WTC11 (cell line): ENCODE measurements at regions not wholly inside any gene's neighbourhood (a gene's known extent, or its start where the extent isn't known, plus 50 kb on each side); places are given as distances from the start of the nearest gene placed in this dataset.

Source experiments
- ATAC-seq: fragments of 200-7000 bp; cut with Tn5 transposase; 2 replicates; pipeline ENCODE4 v1.10.0; 2021; ENCODE audit warnings: mild to moderate bottlenecking, moderate library complexity
- CTCF ChIA-PET: fragments of 300-600 bp; sonication (Branson Sonifier 250); formaldehyde crosslinking; loops from one replicate; lab custom pipeline; 2021; ENCODE audit warnings: antibody characterized with exemption; lab: Charles Lee
- POLR2A ChIA-PET: fragments of 350-600 bp; sonication (Branson Sonifier 250); formaldehyde crosslinking; loops from one replicate; lab custom pipeline; 2021; ENCODE audit warnings: antibody characterized with exemption; lab: Charles Lee
- DNase-seq: peaks from one replicate; pipeline ENCODE4 v3.0.0; 2021; ENCODE audit warnings: low spot score
- H3K27ac Mint-ChIP-seq: 2 replicates; pipeline ENCODE4 v1.8.0; 2021; ENCODE audit warnings: mixed read lengths
- H3K27me3 Mint-ChIP-seq: 2 replicates; pipeline ENCODE4 v1.8.0; 2021; ENCODE audit warnings: low read depth, mild to moderate bottlenecking, moderate library complexity, mixed read lengths
- H3K36me3 Mint-ChIP-seq: 2 replicates; pipeline ENCODE4 v1.8.0; 2021; ENCODE audit warnings: mixed read lengths
- H3K4me1 Mint-ChIP-seq: 2 replicates; pipeline ENCODE4 v1.8.0; 2022; ENCODE audit warnings: mixed read lengths
- H3K4me3 Mint-ChIP-seq: 2 replicates; pipeline ENCODE4 v1.8.0; 2021; ENCODE audit warnings: mild to moderate bottlenecking, moderate library complexity, mixed read lengths
- H3K9me3 Mint-ChIP-seq: 2 replicates; pipeline ENCODE4 v1.8.0; 2021; ENCODE audit warnings: mixed read lengths
- ATF1 ChIP-seq: sonication (generic); formaldehyde crosslinking; IDR thresholded peaks from 2 replicates; pipeline ENCODE4 v1.8.1; 2023; ENCODE audit warnings: mild to moderate bottlenecking, moderate library complexity, missing genetic modification reagents
- CBFB ChIP-seq: sonication (generic); formaldehyde crosslinking; IDR thresholded peaks from 2 replicates; pipeline ENCODE4 v1.8.1; 2022; ENCODE audit warnings: mild to moderate bottlenecking, low read depth, missing genetic modification reagents
- ELF4 ChIP-seq: sonication (generic); formaldehyde crosslinking; IDR thresholded peaks from 2 replicates; pipeline ENCODE4 v1.8.1; 2022; ENCODE audit warnings: low read depth, mild to moderate bottlenecking, moderate library complexity, missing genetic modification reagents
- EMX1 ChIP-seq: fragments of 250-450 bp; sonication (Bioruptor Pico); IDR thresholded peaks from 2 replicates; pipeline ENCODE4 v1.8.0; 2021; ENCODE audit warnings: mild to moderate bottlenecking
- FOXJ3 ChIP-seq: sonication (generic); formaldehyde crosslinking; IDR thresholded peaks from 2 replicates; pipeline ENCODE4 v1.9.0; 2021; ENCODE audit warnings: missing genetic modification reagents, mild to moderate bottlenecking, borderline replicate concordance
- FOXK1 ChIP-seq: sonication (generic); formaldehyde crosslinking; IDR thresholded peaks from 2 replicates; pipeline ENCODE4 v1.8.0; 2022; ENCODE audit warnings: mild to moderate bottlenecking, moderate library complexity, missing genetic modification reagents
- GABPB1 ChIP-seq: sonication (generic); formaldehyde crosslinking; IDR thresholded peaks from 2 replicates; pipeline ENCODE4 v1.8.1; 2023; ENCODE audit warnings: mild to moderate bottlenecking, missing genetic modification reagents
- IRF2 ChIP-seq: sonication (generic); formaldehyde crosslinking; IDR thresholded peaks from 2 replicates; pipeline ENCODE4 v1.8.0; 2022; ENCODE audit warnings: low read depth, missing genetic modification reagents, borderline replicate concordance
- OVOL2 ChIP-seq: fragments of 250-450 bp; sonication (Bioruptor Pico); IDR thresholded peaks from 2 replicates; pipeline ENCODE4 v1.9.0; 2021; ENCODE audit warnings: mild to moderate bottlenecking, borderline replicate concordance
- TP53 ChIP-seq: sonication (generic); formaldehyde crosslinking; IDR thresholded peaks from 2 replicates; pipeline ENCODE4 v1.8.1; 2023; ENCODE audit warnings: mild to moderate bottlenecking, missing genetic modification reagents
- ZNF138 ChIP-seq: sonication (generic); formaldehyde crosslinking; conservative IDR thresholded peaks from 2 replicates; pipeline ENCODE4 v1.8.1; 2022; ENCODE audit warnings: mild to moderate bottlenecking, moderate library complexity, missing genetic modification reagents
- TF ChIP-seq, protein P1 (sequence below): sonication (generic); formaldehyde crosslinking; IDR thresholded peaks from 2 replicates; pipeline ENCODE4 v1.8.1; 2023; ENCODE audit warnings: mild to moderate bottlenecking, missing genetic modification reagents, moderate library complexity
- TF ChIP-seq, protein P2 (sequence below): sonication (generic); formaldehyde crosslinking; IDR thresholded peaks from 2 replicates; pipeline ENCODE4 v1.8.0; 2023; ENCODE audit warnings: missing genetic modification reagents, mild to moderate bottlenecking, borderline replicate concordance
- TF ChIP-seq, protein P3 (sequence below): fragments of 250-450 bp; sonication (Bioruptor Pico); IDR thresholded peaks from 2 replicates; pipeline ENCODE4 v2.1.2; 2022; ENCODE audit warnings: mild to moderate bottlenecking, moderate library complexity
- TF ChIP-seq, protein P4 (sequence below): sonication (generic); formaldehyde crosslinking; IDR thresholded peaks from 2 replicates; pipeline ENCODE4 v1.8.1; 2022; ENCODE audit warnings: mild to moderate bottlenecking, missing genetic modification reagents, moderate library complexity, borderline replicate concordance
- TF ChIP-seq, protein P5 (sequence below): sonication (generic); formaldehyde crosslinking; IDR thresholded peaks from 2 replicates; pipeline ENCODE4 v1.8.1; 2022; ENCODE audit warnings: low read depth, missing genetic modification reagents, borderline replicate concordance
- TF ChIP-seq, protein P6 (sequence below): sonication (generic); formaldehyde crosslinking; conservative IDR thresholded peaks from 2 replicates; pipeline ENCODE4 v1.8.1; 2022; ENCODE audit warnings: mild to moderate bottlenecking, missing genetic modification reagents
- TF ChIP-seq, protein P7 (sequence below): sonication (generic); formaldehyde crosslinking; IDR thresholded peaks from 2 replicates; pipeline ENCODE4 v1.8.0; 2022; ENCODE audit warnings: mild to moderate bottlenecking, missing genetic modification reagents
- TF ChIP-seq, protein P8 (sequence below): fragments of 250-450 bp; sonication (Bioruptor Pico); IDR thresholded peaks from 2 replicates; pipeline ENCODE4 v1.9.0; 2021; ENCODE audit warnings: mild to moderate bottlenecking
- TF ChIP-seq, protein P9 (sequence below): sonication (generic); formaldehyde crosslinking; IDR thresholded peaks from 2 replicates; pipeline ENCODE4 v1.8.1; 2022; ENCODE audit warnings: missing genetic modification reagents, borderline replicate concordance

DNA sequence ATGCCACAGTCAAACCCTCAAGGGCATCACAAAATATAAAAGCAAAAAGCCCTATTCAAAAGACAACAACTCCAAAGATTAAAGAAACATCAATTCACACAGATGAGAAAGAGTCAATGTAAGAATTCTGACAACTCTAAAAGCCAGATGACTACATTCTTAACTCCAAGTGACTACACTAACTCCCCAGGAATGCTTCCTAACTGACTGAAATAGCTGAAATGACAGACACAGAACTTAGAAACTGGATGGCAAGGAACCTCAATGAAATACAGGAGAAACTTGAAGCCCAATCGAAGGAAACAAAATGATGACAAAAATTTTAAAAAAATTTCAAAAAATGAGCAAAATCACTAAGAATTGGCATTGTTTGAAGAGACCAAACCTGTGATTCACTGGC, 1047.6 kb upstream of the PCDH10 start (continued):
- TF ChIP-seq, protein P1, sequence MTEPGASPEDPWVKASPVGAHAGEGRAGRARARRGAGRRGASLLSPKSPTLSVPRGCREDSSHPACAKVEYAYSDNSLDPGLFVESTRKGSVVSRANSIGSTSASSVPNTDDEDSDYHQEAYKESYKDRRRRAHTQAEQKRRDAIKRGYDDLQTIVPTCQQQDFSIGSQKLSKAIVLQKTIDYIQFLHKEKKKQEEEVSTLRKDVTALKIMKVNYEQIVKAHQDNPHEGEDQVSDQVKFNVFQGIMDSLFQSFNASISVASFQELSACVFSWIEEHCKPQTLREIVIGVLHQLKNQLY = no peak
- TF ChIP-seq, all 79 proteins: peak for 0

DNA sequence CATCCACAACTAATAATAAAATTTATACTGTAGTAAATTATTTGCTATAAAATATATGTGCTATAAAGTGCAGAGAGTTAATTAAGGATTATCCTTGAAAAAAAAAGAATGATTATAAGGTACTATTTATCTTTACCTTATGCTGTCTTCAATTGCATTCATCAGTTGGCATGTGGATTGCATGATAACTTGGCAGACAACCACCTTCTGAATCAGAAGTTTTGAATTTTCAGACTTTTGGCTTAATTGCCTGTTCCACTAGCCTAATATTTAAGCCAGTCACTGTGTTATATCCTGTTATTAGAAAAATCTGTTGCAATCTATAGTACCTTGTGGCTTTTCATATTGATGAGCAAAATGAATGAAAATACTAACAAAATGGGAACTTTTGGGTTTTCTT, 1040.3 kb upstream of the PCDH10 start:
- TF ChIP-seq EMX1 (no peak), FOXK1 (no peak), GABPB1 (CRISPR knock-in tag) (no peak)
- TF ChIP-seq, protein P2, sequence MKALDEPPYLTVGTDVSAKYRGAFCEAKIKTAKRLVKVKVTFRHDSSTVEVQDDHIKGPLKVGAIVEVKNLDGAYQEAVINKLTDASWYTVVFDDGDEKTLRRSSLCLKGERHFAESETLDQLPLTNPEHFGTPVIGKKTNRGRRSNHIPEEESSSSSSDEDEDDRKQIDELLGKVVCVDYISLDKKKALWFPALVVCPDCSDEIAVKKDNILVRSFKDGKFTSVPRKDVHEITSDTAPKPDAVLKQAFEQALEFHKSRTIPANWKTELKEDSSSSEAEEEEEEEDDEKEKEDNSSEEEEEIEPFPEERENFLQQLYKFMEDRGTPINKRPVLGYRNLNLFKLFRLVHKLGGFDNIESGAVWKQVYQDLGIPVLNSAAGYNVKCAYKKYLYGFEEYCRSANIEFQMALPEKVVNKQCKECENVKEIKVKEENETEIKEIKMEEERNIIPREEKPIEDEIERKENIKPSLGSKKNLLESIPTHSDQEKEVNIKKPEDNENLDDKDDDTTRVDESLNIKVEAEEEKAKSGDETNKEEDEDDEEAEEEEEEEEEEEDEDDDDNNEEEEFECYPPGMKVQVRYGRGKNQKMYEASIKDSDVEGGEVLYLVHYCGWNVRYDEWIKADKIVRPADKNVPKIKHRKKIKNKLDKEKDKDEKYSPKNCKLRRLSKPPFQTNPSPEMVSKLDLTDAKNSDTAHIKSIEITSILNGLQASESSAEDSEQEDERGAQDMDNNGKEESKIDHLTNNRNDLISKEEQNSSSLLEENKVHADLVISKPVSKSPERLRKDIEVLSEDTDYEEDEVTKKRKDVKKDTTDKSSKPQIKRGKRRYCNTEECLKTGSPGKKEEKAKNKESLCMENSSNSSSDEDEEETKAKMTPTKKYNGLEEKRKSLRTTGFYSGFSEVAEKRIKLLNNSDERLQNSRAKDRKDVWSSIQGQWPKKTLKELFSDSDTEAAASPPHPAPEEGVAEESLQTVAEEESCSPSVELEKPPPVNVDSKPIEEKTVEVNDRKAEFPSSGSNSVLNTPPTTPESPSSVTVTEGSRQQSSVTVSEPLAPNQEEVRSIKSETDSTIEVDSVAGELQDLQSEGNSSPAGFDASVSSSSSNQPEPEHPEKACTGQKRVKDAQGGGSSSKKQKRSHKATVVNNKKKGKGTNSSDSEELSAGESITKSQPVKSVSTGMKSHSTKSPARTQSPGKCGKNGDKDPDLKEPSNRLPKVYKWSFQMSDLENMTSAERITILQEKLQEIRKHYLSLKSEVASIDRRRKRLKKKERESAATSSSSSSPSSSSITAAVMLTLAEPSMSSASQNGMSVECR = no peak
- TF ChIP-seq, protein P3, sequence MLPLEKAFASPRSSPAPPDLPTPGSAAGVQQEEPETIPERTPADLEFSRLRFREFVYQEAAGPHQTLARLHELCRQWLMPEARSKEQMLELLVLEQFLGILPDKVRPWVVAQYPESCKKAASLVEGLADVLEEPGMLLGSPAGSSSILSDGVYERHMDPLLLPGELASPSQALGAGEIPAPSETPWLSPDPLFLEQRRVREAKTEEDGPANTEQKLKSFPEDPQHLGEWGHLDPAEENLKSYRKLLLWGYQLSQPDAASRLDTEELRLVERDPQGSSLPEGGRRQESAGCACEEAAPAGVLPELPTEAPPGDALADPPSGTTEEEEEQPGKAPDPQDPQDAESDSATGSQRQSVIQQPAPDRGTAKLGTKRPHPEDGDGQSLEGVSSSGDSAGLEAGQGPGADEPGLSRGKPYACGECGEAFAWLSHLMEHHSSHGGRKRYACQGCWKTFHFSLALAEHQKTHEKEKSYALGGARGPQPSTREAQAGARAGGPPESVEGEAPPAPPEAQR (CRISPR knock-in tag) = no peak
- TF ChIP-seq, protein P4, sequence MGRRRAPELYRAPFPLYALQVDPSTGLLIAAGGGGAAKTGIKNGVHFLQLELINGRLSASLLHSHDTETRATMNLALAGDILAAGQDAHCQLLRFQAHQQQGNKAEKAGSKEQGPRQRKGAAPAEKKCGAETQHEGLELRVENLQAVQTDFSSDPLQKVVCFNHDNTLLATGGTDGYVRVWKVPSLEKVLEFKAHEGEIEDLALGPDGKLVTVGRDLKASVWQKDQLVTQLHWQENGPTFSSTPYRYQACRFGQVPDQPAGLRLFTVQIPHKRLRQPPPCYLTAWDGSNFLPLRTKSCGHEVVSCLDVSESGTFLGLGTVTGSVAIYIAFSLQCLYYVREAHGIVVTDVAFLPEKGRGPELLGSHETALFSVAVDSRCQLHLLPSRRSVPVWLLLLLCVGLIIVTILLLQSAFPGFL (CRISPR knock-in tag) = no peak
- ATAC-seq (no peak), DNase-seq (no peak)
- POLR2A ChIA-PET = no interaction called here
- peaks cover 48% of the 10 kb centered on the region for H3K9me3 Mint-ChIP-seq
- H3K4me3 Mint-ChIP-seq = no peak overlapping the region
- no peaks in the 10 kb centered on the region; the same call in 1 of the 2 replicates for H3K4me1 Mint-ChIP-seq
- no peak overlapping the region for H3K27ac Mint-ChIP-seq
- CTCF ChIA-PET = no interaction called here
- H3K36me3 Mint-ChIP-seq = peaks cover 16% of the 10 kb centered on the region
- no peaks in the 10 kb centered on the region; the same call in 1 of the 2 replicates for H3K27me3 Mint-ChIP-seq

DNA sequence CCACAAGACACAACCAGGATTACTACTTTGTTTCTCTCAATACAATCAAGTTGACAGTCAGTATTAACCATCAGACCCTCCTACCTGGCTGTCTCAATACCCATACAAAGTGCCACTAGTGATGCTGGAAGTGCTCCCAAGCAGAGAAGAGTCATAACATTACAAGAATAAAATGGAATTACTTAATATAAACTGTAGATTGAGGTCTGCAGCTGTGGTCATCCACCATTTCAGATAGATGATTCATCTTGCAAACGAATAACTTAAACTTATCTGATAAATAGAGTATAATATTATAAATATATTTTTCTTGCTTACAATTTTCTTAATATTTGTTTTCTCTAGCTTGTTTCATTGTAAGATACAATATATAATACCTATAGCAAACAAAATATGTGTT, 1034.2 kb upstream of the PCDH10 start:
- no peak overlapping the region for H3K4me3 Mint-ChIP-seq
- H3K27me3 Mint-ChIP-seq = peaks cover 5% of the 10 kb centered on the region
- no peak for TF ChIP-seq CBFB (CRISPR knock-in tag)
- TF ChIP-seq, protein P5, sequence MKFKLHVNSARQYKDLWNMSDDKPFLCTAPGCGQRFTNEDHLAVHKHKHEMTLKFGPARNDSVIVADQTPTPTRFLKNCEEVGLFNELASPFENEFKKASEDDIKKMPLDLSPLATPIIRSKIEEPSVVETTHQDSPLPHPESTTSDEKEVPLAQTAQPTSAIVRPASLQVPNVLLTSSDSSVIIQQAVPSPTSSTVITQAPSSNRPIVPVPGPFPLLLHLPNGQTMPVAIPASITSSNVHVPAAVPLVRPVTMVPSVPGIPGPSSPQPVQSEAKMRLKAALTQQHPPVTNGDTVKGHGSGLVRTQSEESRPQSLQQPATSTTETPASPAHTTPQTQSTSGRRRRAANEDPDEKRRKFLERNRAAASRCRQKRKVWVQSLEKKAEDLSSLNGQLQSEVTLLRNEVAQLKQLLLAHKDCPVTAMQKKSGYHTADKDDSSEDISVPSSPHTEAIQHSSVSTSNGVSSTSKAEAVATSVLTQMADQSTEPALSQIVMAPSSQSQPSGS = no peak
- TF ChIP-seq ZNF138 (CRISPR knock-in tag) = no peak
- TF ChIP-seq, protein P6, sequence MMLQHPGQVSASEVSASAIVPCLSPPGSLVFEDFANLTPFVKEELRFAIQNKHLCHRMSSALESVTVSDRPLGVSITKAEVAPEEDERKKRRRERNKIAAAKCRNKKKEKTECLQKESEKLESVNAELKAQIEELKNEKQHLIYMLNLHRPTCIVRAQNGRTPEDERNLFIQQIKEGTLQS (CRISPR knock-in tag) = no peak
- no peak for TF ChIP-seq ATF1 (CRISPR knock-in tag)
- TF ChIP-seq, protein P7, sequence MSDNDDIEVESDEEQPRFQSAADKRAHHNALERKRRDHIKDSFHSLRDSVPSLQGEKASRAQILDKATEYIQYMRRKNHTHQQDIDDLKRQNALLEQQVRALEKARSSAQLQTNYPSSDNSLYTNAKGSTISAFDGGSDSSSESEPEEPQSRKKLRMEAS (CRISPR knock-in tag) = no peak
- no peak for TF ChIP-seq ELF4 (CRISPR knock-in tag)
- TF ChIP-seq, protein P4 (CRISPR knock-in tag) = no peak
- no peak for TF ChIP-seq IRF2
- TF ChIP-seq FOXJ3 (CRISPR knock-in tag) = no peak
- TF ChIP-seq OVOL2 (CRISPR knock-in tag) = no peak
- no peak for TF ChIP-seq TP53 (CRISPR knock-in tag)
- TF ChIP-seq, protein P8, sequence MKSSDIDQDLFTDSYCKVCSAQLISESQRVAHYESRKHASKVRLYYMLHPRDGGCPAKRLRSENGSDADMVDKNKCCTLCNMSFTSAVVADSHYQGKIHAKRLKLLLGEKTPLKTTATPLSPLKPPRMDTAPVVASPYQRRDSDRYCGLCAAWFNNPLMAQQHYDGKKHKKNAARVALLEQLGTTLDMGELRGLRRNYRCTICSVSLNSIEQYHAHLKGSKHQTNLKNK = no peak
- TF ChIP-seq, protein P9, sequence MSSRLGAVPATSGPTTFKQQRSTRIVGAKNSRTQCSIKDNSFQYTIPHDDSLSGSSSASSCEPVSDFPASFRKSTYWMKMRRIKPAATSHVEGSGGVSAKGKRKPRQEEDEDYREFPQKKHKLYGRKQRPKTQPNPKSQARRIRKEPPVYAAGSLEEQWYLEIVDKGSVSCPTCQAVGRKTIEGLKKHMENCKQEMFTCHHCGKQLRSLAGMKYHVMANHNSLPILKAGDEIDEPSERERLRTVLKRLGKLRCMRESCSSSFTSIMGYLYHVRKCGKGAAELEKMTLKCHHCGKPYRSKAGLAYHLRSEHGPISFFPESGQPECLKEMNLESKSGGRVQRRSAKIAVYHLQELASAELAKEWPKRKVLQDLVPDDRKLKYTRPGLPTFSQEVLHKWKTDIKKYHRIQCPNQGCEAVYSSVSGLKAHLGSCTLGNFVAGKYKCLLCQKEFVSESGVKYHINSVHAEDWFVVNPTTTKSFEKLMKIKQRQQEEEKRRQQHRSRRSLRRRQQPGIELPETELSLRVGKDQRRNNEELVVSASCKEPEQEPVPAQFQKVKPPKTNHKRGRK (CRISPR knock-in tag) = no peak
- peaks cover 31% of the 10 kb centered on the region for H3K36me3 Mint-ChIP-seq
- peaks cover 53% of the 10 kb centered on the region for H3K9me3 Mint-ChIP-seq
- ChIA-PET CTCF (no interaction called here), POLR2A (no interaction called here)
- DNase-seq (no peak), ATAC-seq (no peak)
- no peak overlapping the region for H3K27ac Mint-ChIP-seq
- no peaks in the 10 kb centered on the region for H3K4me1 Mint-ChIP-seq
